Keratinocyte (primary cell): ENCODE measurements at regions not wholly inside any gene's neighbourhood (a gene's known extent, or its start where the extent isn't known, plus 50 kb on each side); places are given as distances from the start of the nearest gene placed in this dataset.

Experiments
- DNase-seq: peaks from one replicate; pipeline ENCODE4 v3.0.0-alpha.2; 2011; ENCODE audit warnings: low read depth, missing footprints, low spot score
- FAIRE-seq: peaks from 2 replicates; lab custom pipeline; 2011; peaks lifted over from hg19 to GRCh38; lab: Jason Lieb, UNC
- H2AFZ ChIP-seq: 2 replicates; pipeline ENCODE4 v1.6.0; 2012; ENCODE audit warnings: low read length, control low read depth, inconsistent platforms; ENCODE audit not compliant: control insufficient read depth
- H3K27ac ChIP-seq: 2 replicates; pipeline ENCODE4 v1.5.1; 2011; ENCODE audit warnings: low read length; ENCODE audit not compliant: control insufficient read depth, insufficient read depth
- H3K27me3 ChIP-seq: 3 replicates; pipeline ENCODE4 v1.6.0; 2011; ENCODE audit warnings: low read length; ENCODE audit not compliant: control insufficient read depth, insufficient read depth; ENCODE audit errors: extremely low read depth
- H3K36me3 ChIP-seq, 2 experiments: 2 replicates in 1 of 2; 3 replicates in 1 of 2; pipeline ENCODE4 v1.5.1; 2011; ENCODE audit warnings: low read length in 2 of 2, mild to moderate bottlenecking in 1 of 2; ENCODE audit not compliant: control insufficient read depth in 2 of 2, insufficient read depth in 2 of 2; ENCODE audit errors: extremely low read depth in 1 of 2
- H3K4me1 ChIP-seq: 3 replicates; pipeline ENCODE4 v1.5.1; 2011; ENCODE audit warnings: low read length; ENCODE audit not compliant: control insufficient read depth, insufficient read depth; ENCODE audit errors: extremely low read depth
- H3K4me2 ChIP-seq: 3 replicates; pipeline ENCODE4 v1.6.0; 2011; ENCODE audit warnings: low read depth, low read length; ENCODE audit not compliant: control insufficient read depth, insufficient read depth; ENCODE audit errors: extremely low read depth
- H3K4me3 ChIP-seq, 3 experiments: fragments of 200-600 bp in 1 of 3; sonication (generic) in 1 of 3; 2 replicates in 2 of 3; 3 replicates in 1 of 3; pipeline ENCODE4 v1.5.1; 2011 to 2016; ENCODE audit warnings: low read length in 3 of 3, mild to moderate bottlenecking in 3 of 3, control low read depth in 2 of 3, inconsistent platforms in 1 of 3, low read depth in 1 of 3, mixed read lengths in 1 of 3, mixed run types in 1 of 3, moderate library complexity in 1 of 3; ENCODE audit not compliant: control insufficient read depth in 2 of 3, insufficient read depth in 2 of 3; ENCODE audit errors: extremely low read depth in 1 of 3
- H3K79me2 ChIP-seq: 2 replicates; pipeline ENCODE4 v1.6.0; 2012; ENCODE audit warnings: low read length; ENCODE audit not compliant: control insufficient read depth, insufficient read depth
- H3K9ac ChIP-seq: 3 replicates; pipeline ENCODE4 v1.6.0; 2011; ENCODE audit warnings: low read length; ENCODE audit not compliant: control insufficient read depth, insufficient read depth; ENCODE audit errors: extremely low read depth
- H3K9me1 ChIP-seq: 3 replicates; pipeline ENCODE4 v1.6.0; 2011; ENCODE audit warnings: low read length; ENCODE audit not compliant: control insufficient read depth, insufficient read depth; ENCODE audit errors: extremely low read depth
- H3K9me3 ChIP-seq: 2 replicates; pipeline ENCODE4 v1.5.1; 2012; ENCODE audit warnings: low read depth, low read length; ENCODE audit not compliant: control insufficient read depth
- H4K20me1 ChIP-seq: 3 replicates; pipeline ENCODE4 v1.6.0; 2011; ENCODE audit warnings: low read length; ENCODE audit not compliant: control insufficient read depth, insufficient read depth; ENCODE audit errors: extremely low read depth
- CTCF ChIP-seq, 3 experiments: IDR thresholded peaks in 1 of 3; conservative IDR thresholded peaks in 1 of 3; optimal IDR thresholded peaks in 1 of 3; 2 replicates in 2 of 3; 3 replicates in 1 of 3; pipeline versions ENCODE3 to v1.5.1; 2011; ENCODE audit warnings: low read length in 3 of 3, mild to moderate bottlenecking in 3 of 3, moderate library complexity in 2 of 3, control low read depth in 1 of 3, inconsistent platforms in 1 of 3; ENCODE audit not compliant: insufficient read depth in 2 of 3; ENCODE audit errors: extremely low read depth in 1 of 3
- EZH2 ChIP-seq: IDR thresholded peaks from one replicate; pipeline ENCODE4 v1.6.1; 2012; ENCODE audit warnings: inconsistent platforms, mild to moderate bottlenecking, low read length, moderate library complexity
- dilution Hi-C: fragments of 300-500 bp; cut with MboI; formaldehyde crosslinking; loops from one replicate; pipeline ENCODE4 v1.7.0; 2020; ENCODE audit warnings: low sequenced_read_pairs; ENCODE audit not compliant: extremely low pct_ligation_motif_present

DNA sequence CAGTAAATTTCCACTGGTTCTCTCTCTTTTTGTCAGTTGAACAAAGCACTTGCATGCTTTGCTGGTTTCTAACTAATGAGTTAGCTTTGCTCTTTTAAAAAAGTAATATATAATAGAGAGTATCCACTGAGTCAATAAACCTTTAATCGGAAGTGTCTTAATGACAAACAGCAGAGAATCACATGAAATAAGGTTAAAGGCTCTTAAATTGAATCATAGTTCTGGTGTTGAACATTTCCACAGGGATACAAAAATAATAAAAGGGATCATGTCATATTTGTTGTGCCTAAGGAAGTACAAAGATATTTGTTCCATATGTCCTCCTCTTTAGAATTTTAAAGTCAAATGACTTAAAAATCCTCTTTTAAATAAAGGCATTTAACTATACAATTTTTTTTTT, 362.6 kb downstream of the LRIG3 start:
- Histone ChIP-seq H3K9me1 (no peaks in the 10 kb centered on the region), H3K9ac (no peak overlapping the region), H3K9me3 (no peaks in the 10 kb centered on the region), H3K4me3 (no peak overlapping the region), H2AFZ (no peak overlapping the region), H3K4me2 (no peak overlapping the region), H3K4me1 (peaks cover 5% of the 10 kb centered on the region), H3K36me3 (no peaks in the 10 kb centered on the region), H4K20me1 (no peaks in the 10 kb centered on the region), H3K79me2 (no peaks in the 10 kb centered on the region), H3K27ac (no peak overlapping the region), H3K27me3 (no peaks in the 10 kb centered on the region)
- DNase-seq (no peak), FAIRE-seq (no peak)
- no peak for TF ChIP-seq CTCF (optimal IDR thresholded peaks at IDR 0.05 in 1 of 3, IDR thresholded peaks at IDR 0.05 in 1 of 3, conservative IDR thresholded peaks at IDR 0.05 in 1 of 3; ENCODE audit: extremely low read depth in 1 of 3, insufficient read depth in 2 of 3, low read length in 3 of 3)
- TF ChIP-seq EZH2 = no peak
- dilution Hi-C loops = no loop called here

- H4K20me1 ChIP-seq = no peaks in the 10 kb centered on the region
- H3K4me2 ChIP-seq = no peak overlapping the region
- DNase-seq (no peak), FAIRE-seq (no peak)
- dilution Hi-C loops = no loop called here
- H3K4me1 ChIP-seq = no peaks in the 10 kb centered on the region
- H2AFZ ChIP-seq = no peak overlapping the region
- H3K27ac ChIP-seq = no peak overlapping the region
- H3K9me1 ChIP-seq = no peaks in the 10 kb centered on the region
- no peaks in the 10 kb centered on the region for H3K36me3 ChIP-seq
- H3K4me3 ChIP-seq = no peak overlapping the region
- no peaks in the 10 kb centered on the region for H3K9me3 ChIP-seq
- H3K9ac ChIP-seq = no peak overlapping the region
- TF ChIP-seq CTCF (optimal IDR thresholded peaks at IDR 0.05 in 1 of 3, IDR thresholded peaks at IDR 0.05 in 1 of 3, conservative IDR thresholded peaks at IDR 0.05 in 1 of 3; ENCODE audit: extremely low read depth in 1 of 3, insufficient read depth in 2 of 3, low read length in 3 of 3) (no peak), EZH2 (no peak)
- no peaks in the 10 kb centered on the region for H3K79me2 ChIP-seq
- no peaks in the 10 kb centered on the region for H3K27me3 ChIP-seq
These were observed 356.7 kb downstream of the LRIG3 start for GRCh38 chr12:58563621-58564020.
